ENCODE measurements at regions not wholly inside any gene's neighbourhood (a gene's known extent, or its start where the extent isn't known, plus 50 kb on each side); places are given as distances from the start of the nearest gene placed in this dataset.
"Not testable (repeated sequence)": the region's sequence is repeated elsewhere in the genome, so short reads cannot be mapped to it uniquely, and the experiment has no call there.

- DNase-seq (ENCODE audit: low read depth): no peak
Observed at GRCh38 chr12:82529101-82529500, 157.6 kb upstream of the TMTC2 start.

- no peak for DNase-seq (ENCODE audit: low read depth)
Observed at GRCh38 chr12:82529954-82530353, 156.8 kb upstream of the TMTC2 start.

- DNase-seq (ENCODE audit: low read depth): no peak
Observed at GRCh38 chr12:82530394-82530793, 156.3 kb upstream of the TMTC2 start.

- no peak for DNase-seq (ENCODE audit: low read depth)
Observed at GRCh38 chr12:82533341-82533740, 153.4 kb upstream of the TMTC2 start.

GRCh38 chr12:82537436-82537835, 149.3 kb upstream of the TMTC2 start:
- no peak for DNase-seq (ENCODE audit: low read depth)

- no peak for DNase-seq (ENCODE audit: low read depth)
Observed at GRCh38 chr12:82554529-82554928, 132.2 kb upstream of the TMTC2 start.

- no peak for DNase-seq (ENCODE audit: low read depth)
Observed at GRCh38 chr12:82555699-82556098, 131.0 kb upstream of the TMTC2 start.

- no peak for DNase-seq (ENCODE audit: low read depth)
Observed at GRCh38 chr12:82565966-82566365, 120.7 kb upstream of the TMTC2 start.

- DNase-seq (ENCODE audit: low read depth): no peak
Observed at GRCh38 chr12:82567688-82568087, 119.0 kb upstream of the TMTC2 start.

- DNase-seq (ENCODE audit: low read depth): no peak
Observed at GRCh38 chr12:82574191-82574590, 112.5 kb upstream of the TMTC2 start.

- no peak for DNase-seq (ENCODE audit: low read depth)
Observed at GRCh38 chr12:82578725-82579124, 108.0 kb upstream of the TMTC2 start.

- no peak for DNase-seq (ENCODE audit: low read depth)
Observed at GRCh38 chr12:82583756-82584155, 103.0 kb upstream of the TMTC2 start.

GRCh38 chr12:82593143-82593542, 93.6 kb upstream of the TMTC2 start:
- DNase-seq (ENCODE audit: low read depth): no peak

- no peak for DNase-seq (ENCODE audit: low read depth)
Observed at GRCh38 chr12:82593901-82594396, 92.8 kb upstream of the TMTC2 start.

- no peak for DNase-seq (ENCODE audit: low read depth)
Observed at GRCh38 chr12:82595941-82596340, 90.8 kb upstream of the TMTC2 start.

- DNase-seq (ENCODE audit: low read depth): no peak
Observed at GRCh38 chr12:82596483-82596882, 90.2 kb upstream of the TMTC2 start.

GRCh38 chr12:82600379-82600778, 86.3 kb upstream of the TMTC2 start:
- no peak for DNase-seq (ENCODE audit: low read depth)

GRCh38 chr12:82603647-82604046, 83.1 kb upstream of the TMTC2 start:
- DNase-seq (ENCODE audit: low read depth): not testable (repeated sequence)

GRCh38 chr12:82605115-82605514, 81.6 kb upstream of the TMTC2 start:
- DNase-seq (ENCODE audit: low read depth): no peak

- DNase-seq (ENCODE audit: low read depth): peak; percentile 20
Observed at GRCh38 chr12:82608706-82609105, 78.0 kb upstream of the TMTC2 start.

- DNase-seq (ENCODE audit: low read depth): no peak
Observed at GRCh38 chr12:82609234-82609914, 77.3 kb upstream of the TMTC2 start.

- DNase-seq (ENCODE audit: low read depth): no peak
Observed at GRCh38 chr12:82619644-82620043, 67.1 kb upstream of the TMTC2 start.

GRCh38 chr12:82620917-82621316, 65.8 kb upstream of the TMTC2 start:
- DNase-seq (ENCODE audit: low read depth): no peak

GRCh38 chr12:82625523-82625922, 61.2 kb upstream of the TMTC2 start:
- DNase-seq (ENCODE audit: low read depth): no peak
